Sciatic nerve (tissue), 2 donors: ENCODE measurements at regions not wholly inside any gene's neighbourhood (a gene's known extent, or its start where the extent isn't known, plus 50 kb on each side); places are given as distances from the start of the nearest gene placed in this dataset.

Experiments
- ATAC-seq: fragments of 200-7000 bp; cut with Tn5 transposase; one replicate; pipeline ENCODE4 v1.9.1; 2020; ENCODE audit warnings: mild to moderate bottlenecking, moderate library complexity
- DNase-seq: peaks from one replicate; pipeline ENCODE4 v3.0.0-alpha.2; 2020; ENCODE audit warnings: low spot score
- intact Hi-C: fragments of 100-400 bp; cut with DNase I; formaldehyde crosslinking; loops from one replicate; pipeline ENCODE4 v1.14.2; 2022
- donor health status: DM: no; HTN: no; CAD: no.
- donor health status: DM: no; HTN: no; CAD: no.

DNA sequence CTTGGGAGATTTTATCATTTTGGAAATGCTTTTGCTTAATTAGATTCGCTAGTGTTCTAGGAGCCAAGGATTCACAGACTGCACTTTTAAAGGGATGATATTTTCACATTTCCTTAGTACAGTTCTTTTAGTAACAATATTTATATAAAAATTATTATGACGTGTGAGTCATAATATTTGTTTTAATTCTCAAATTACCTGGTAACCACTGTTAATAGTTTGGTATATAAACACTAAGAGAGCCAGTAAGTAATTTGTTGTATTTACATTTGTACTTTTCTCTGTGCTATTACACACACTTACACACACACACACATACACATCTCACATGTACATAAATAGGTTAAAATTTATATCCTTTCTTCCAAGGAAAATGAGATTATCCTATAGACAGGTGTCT is 58.8 kb upstream of the RAD23B start:
- no peak for ATAC-seq
- DNase-seq = no peak
- intact Hi-C loops = no loop called here

GRCh38 chr9:107226421-107226820 is 56.7 kb upstream of the RAD23B start:
- intact Hi-C loops = no loop called here
- ATAC-seq = no peak
- no peak for DNase-seq

DNA sequence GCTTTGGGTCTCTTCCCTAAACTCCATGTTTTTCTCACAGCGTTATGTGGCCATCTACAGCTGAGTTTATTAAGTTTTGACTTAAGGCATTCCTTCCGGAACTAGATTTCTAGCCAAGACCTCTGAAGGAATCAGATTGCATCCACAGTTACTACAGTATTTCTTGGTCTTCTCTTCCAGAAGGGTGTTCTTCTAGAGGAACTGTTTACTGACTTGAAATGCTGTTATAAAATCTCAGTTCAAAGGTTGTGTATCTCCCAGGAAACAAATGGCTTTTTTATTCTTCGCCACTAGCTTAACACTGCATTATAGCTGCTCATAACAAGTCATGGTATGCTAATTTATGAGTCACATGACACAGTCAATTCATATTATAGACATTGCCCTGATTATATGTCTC is 55.3 kb upstream of the RAD23B start:
- ATAC-seq (no peak), DNase-seq (no peak)
- intact Hi-C loops = no loop called here

DNA sequence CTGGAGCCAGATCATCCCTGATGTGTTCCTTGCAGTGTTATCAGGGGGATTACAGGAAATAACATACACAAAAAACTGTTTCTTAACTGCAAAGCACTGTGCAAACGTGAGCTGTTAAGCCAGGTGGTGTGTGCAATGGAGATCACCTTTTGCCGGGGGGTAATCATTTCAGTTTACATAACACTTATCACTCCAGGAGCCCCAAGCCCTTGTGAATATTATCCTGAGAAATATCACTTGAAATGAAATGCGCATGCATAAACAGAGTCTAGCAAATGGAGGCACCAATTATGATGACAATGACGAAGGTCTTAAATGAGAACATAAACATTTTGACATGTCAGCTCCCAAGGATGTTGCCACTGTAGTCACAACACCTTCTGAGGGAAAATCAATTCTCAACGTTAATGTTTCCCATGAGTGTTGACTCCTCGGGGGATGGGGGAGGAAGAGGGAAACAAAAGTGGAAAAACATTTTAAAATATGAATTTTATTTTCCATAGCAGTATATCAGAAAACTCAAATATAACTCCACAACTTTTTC is 54.5 kb upstream of the RAD23B start:
- intact Hi-C loops = no loop called here
- ATAC-seq (no peak), DNase-seq (no peak)

DNA sequence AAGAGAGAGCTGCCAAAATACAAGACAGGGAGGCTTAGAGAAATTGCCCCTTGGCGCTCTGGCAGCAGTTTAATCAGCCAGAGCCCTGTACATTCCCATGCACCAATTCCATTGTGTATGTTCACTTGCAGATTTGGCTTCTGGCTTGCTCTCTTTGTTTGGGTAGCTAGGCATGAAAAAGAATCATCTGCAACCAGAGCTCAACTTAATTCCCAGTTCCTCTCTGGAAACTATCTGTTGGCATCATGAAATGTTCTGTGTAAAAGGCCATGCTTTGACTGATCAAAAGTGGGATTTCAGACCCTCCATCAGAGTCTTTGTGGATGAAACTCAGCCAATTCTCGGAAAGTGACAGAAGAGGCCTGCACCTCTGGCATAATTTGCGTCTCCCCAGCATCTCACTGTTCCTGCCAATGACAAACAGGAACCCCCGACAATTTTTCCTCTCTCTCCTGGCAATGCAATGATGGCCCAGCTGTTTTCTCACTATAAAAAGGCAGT is 53.8 kb upstream of the RAD23B start:
- intact Hi-C loops = no loop called here
- ATAC-seq = no peak
- no peak for DNase-seq
